ENCODE measurements at regions not wholly inside any gene's neighbourhood (a gene's known extent, or its start where the extent isn't known, plus 50 kb on each side); places are given as distances from the start of the nearest gene placed in this dataset.

DNA sequence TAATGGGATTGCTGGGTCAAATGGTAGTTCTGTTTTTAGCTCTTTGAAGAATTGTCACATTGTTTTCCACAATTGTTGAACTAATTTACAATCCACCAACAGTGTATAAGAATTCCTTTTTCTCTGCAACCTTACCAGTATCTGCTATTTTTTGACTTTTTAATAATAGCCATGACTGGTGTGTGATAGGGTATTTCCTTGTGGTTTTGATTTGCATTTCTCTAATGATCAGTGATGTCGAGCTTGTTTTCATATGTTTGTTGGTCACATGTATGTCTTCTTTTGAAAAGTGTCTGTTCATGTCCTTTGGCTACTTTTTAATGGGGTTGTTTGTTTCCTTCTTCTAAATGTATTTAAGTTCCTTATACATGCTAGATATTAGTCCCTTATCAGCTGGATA lies 322.3 kb downstream of the CDH2 start:
- TF ChIP-seq, protein P1, sequence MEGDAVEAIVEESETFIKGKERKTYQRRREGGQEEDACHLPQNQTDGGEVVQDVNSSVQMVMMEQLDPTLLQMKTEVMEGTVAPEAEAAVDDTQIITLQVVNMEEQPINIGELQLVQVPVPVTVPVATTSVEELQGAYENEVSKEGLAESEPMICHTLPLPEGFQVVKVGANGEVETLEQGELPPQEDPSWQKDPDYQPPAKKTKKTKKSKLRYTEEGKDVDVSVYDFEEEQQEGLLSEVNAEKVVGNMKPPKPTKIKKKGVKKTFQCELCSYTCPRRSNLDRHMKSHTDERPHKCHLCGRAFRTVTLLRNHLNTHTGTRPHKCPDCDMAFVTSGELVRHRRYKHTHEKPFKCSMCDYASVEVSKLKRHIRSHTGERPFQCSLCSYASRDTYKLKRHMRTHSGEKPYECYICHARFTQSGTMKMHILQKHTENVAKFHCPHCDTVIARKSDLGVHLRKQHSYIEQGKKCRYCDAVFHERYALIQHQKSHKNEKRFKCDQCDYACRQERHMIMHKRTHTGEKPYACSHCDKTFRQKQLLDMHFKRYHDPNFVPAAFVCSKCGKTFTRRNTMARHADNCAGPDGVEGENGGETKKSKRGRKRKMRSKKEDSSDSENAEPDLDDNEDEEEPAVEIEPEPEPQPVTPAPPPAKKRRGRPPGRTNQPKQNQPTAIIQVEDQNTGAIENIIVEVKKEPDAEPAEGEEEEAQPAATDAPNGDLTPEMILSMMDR (IDR thresholded peaks at IDR 0.05; ENCODE audit: partially characterized antibody, unreplicated experiment): no peak
- H3K27ac Mint-ChIP-seq (ENCODE audit: unreplicated experiment): no peak overlapping the region
- no peaks in the 10 kb centered on the region for H3K4me1 Mint-ChIP-seq (ENCODE audit: low read depth, unreplicated experiment)
- DNase-seq: no peak
- no peaks in the 10 kb centered on the region for H3K36me3 Mint-ChIP-seq (ENCODE audit: unreplicated experiment)
- H3K27me3 Mint-ChIP-seq (ENCODE audit: unreplicated experiment): no peaks in the 10 kb centered on the region
- no peak overlapping the region for H3K4me3 Mint-ChIP-seq (ENCODE audit: unreplicated experiment)
- peaks cover 4% of the 10 kb centered on the region for H3K9me3 Mint-ChIP-seq (ENCODE audit: unreplicated experiment)

DNA sequence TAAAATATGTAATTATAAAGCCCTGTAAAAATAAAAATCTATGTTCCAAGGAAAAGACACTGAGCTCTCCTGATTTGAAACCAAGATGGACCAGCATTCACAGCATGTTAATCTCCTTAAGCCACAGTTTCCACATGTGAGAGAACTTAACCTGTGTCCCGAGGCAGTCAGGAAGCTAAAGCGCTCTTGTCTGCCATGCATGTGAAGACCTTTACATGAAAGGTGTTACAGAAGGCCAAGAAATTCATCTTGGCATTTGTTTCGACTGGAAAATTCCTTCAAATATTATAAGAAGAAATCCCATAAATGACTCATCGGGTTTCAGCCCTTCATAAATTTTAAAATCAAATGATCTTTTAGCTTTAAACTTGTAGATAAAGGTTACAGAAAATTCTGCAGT lies 328.6 kb downstream of the CDH2 start:
- no peak for DNase-seq
- Mint-ChIP-seq H3K9me3 (ENCODE audit: unreplicated experiment) (no peaks in the 10 kb centered on the region), H3K4me3 (ENCODE audit: unreplicated experiment) (no peak overlapping the region), H3K27ac (ENCODE audit: unreplicated experiment) (no peak overlapping the region), H3K27me3 (ENCODE audit: unreplicated experiment) (peaks cover 2% of the 10 kb centered on the region), H3K36me3 (ENCODE audit: unreplicated experiment) (no peaks in the 10 kb centered on the region), H3K4me1 (ENCODE audit: low read depth, unreplicated experiment) (no peaks in the 10 kb centered on the region)
- TF ChIP-seq, protein P1 (IDR thresholded peaks at IDR 0.05; ENCODE audit: partially characterized antibody, unreplicated experiment): no peak

DNA sequence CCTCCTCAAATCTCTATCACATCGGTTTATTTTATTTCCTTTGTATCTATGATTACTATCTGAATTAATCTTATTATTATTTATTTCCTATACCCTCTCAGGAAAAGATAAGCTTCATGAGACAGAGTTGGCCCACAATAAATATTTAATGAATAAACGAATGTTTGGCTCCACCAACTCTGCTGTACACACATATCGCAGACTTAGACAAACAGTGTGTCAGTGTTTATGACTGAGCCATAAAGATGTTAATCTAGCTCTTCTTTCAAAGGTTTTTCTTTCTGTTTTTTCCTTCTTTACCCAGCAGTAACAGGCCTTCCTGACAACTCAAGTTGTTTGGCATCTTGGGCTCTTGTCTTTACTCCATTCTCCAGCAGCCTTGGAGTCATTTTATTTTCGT lies 329.5 kb downstream of the CDH2 start:
- TF ChIP-seq, protein P1 (IDR thresholded peaks at IDR 0.05; ENCODE audit: partially characterized antibody, unreplicated experiment): no peak
- no peak overlapping the region for H3K27ac Mint-ChIP-seq (ENCODE audit: unreplicated experiment)
- no peaks in the 10 kb centered on the region for H3K9me3 Mint-ChIP-seq (ENCODE audit: unreplicated experiment)

DNA sequence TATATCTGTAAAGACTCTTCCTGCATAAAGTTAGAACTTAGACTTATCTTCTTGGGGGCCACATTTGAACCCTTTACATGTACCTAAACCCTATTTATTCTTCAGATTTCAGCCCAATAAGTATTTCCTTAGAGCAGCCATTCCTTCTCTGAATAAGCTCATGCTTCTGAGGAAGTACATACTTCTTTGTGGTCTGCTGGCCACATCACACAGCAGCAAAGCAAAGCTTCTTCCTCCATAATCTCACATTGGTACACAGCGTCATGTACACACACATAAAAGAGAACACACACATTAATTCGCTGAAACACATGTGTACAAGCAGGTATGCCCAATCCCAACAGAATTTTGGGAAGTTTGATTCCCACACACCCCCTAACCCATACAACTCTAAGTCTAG lies 331.0 kb downstream of the CDH2 start:
- Mint-ChIP-seq H3K9me3 (ENCODE audit: unreplicated experiment) (no peaks in the 10 kb centered on the region), H3K36me3 (ENCODE audit: unreplicated experiment) (no peaks in the 10 kb centered on the region), H3K27ac (ENCODE audit: unreplicated experiment) (no peak overlapping the region), H3K27me3 (ENCODE audit: unreplicated experiment) (peaks cover 2% of the 10 kb centered on the region), H3K4me3 (ENCODE audit: unreplicated experiment) (no peak overlapping the region), H3K4me1 (ENCODE audit: low read depth, unreplicated experiment) (no peaks in the 10 kb centered on the region)
- TF ChIP-seq, protein P1 (IDR thresholded peaks at IDR 0.05; ENCODE audit: partially characterized antibody, unreplicated experiment): no peak
- no peak for DNase-seq

More for the DNA sequence above, 329.5 kb downstream of the CDH2 start:
- no peak for DNase-seq
- Mint-ChIP-seq H3K4me3 (ENCODE audit: unreplicated experiment) (no peak overlapping the region), H3K36me3 (ENCODE audit: unreplicated experiment) (no peaks in the 10 kb centered on the region), H3K4me1 (ENCODE audit: low read depth, unreplicated experiment) (no peaks in the 10 kb centered on the region), H3K27me3 (ENCODE audit: unreplicated experiment) (peaks cover 2% of the 10 kb centered on the region)

DNA sequence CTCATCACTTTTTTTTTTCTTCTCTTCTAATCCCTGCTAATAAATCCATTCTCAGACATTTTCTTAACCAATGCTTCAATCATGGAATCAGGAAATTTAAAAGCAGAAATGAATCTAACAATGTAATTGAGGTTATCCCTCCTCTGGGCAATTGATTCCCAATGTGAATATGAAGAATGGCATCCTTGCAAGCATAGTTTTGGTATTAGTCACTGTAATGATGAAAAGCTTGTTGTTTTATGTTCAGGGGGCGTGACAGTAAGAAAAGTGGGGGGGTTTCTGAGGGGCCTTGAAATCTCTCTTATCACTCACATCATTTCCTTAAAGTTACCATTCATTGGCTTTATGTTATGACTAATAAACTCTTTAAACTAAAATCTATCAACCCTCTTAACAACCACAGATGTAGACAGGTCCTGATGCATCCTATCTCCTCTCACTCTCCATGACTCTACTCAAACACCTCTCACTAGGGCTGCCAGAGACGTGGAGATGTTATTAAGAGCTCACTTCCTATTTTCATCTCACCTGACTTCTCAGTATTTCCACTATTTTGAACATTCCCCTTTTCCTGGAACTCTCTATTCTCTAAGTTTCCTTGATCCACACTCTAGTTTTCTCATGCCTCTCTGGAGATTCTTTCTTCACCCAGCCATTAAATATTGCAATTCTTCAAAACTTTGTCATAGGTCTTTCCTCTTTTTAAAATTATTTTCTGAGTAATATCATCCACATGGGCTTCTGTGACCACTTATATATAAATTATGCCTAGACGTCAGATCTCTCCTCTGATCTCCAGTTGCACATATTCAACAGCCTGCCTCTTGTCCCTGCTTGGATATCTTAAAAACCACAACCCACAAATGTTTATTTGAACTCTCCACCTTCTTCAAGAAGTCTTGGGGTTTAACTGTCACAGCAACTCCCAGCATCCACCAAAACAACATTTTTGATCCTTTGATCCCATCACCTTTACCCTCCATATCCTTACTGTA lies 332.9 kb downstream of the CDH2 start:
- Mint-ChIP-seq H3K27ac (ENCODE audit: unreplicated experiment) (no peak overlapping the region), H3K4me3 (ENCODE audit: unreplicated experiment) (no peak overlapping the region)

More for the DNA sequence above, 332.9 kb downstream of the CDH2 start:
- no peak for DNase-seq
- H3K4me1 Mint-ChIP-seq (ENCODE audit: low read depth, unreplicated experiment): no peaks in the 10 kb centered on the region
- TF ChIP-seq, protein P1 (IDR thresholded peaks at IDR 0.05; ENCODE audit: partially characterized antibody, unreplicated experiment): no peak
- no peaks in the 10 kb centered on the region for H3K36me3 Mint-ChIP-seq (ENCODE audit: unreplicated experiment)
- peaks cover 2% of the 10 kb centered on the region for H3K27me3 Mint-ChIP-seq (ENCODE audit: unreplicated experiment)
- no peaks in the 10 kb centered on the region for H3K9me3 Mint-ChIP-seq (ENCODE audit: unreplicated experiment)

Measured in glutamatergic neuron (in vitro differentiated cells).